ENCODE measurements at regions not wholly inside any gene's neighbourhood (a gene's known extent, or its start where the extent isn't known, plus 50 kb on each side); places are given as distances from the start of the nearest gene placed in this dataset.

DNA sequence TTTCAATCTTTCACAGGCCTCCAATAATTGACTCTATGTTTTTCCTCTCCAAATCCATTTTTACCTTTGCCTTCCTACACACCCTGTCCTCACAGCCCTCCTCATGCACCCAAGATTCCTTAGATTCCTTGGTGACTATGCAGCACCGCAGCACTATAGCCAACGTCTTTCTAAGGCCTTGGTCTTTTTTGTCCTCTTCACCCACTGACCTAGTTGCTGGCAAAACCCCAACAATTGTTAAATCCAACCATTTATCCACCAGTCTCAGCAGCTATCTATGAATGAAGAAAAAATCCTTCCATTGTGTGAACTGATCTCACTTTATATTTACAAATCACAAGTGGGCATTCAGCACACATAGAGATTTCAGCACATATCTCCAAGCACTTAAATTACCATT is 203.9 kb downstream of the VGLL3 start:
- ATAC-seq (no peak), DNase-seq (ENCODE audit: low read depth, low spot score) (no peak)
- H3K9me3 ChIP-seq (ENCODE audit: control insufficient read depth, insufficient read depth, low read depth, low read length) = no peaks in the 10 kb centered on the region
- intact Hi-C loops (cut with micrococcal nuclease; ENCODE audit: unreplicated experiment) (no loop called here), in situ Hi-C loops (cut with HindIII; ENCODE audit: low pct_unique_long_range_greater_than_20kb, low sequenced_read_pairs) (no loop called here)
- CTCF ChIA-PET = no interaction called here
- H3K4me3 ChIP-seq (ENCODE audit: low read depth in 2 of 2, low read length in 2 of 2) = no peak overlapping the region
- no peak overlapping the region for H3K27ac ChIP-seq (ENCODE audit: low read length)
- no peaks in the 10 kb centered on the region for H3K36me3 ChIP-seq (ENCODE audit: control insufficient read depth, insufficient read depth, low read length)
- H3K27me3 ChIP-seq (ENCODE audit: control insufficient read depth, insufficient read depth, low read length) = no peaks in the 10 kb centered on the region
- POLR2A ChIA-PET = no interaction called here
- no peaks in the 10 kb centered on the region for H3K4me1 ChIP-seq (ENCODE audit: control insufficient read depth, insufficient read depth, low read length)
- no TSS peak for BruUV-seq (replicated peaks)
- TF ChIP-seq, protein P1, sequence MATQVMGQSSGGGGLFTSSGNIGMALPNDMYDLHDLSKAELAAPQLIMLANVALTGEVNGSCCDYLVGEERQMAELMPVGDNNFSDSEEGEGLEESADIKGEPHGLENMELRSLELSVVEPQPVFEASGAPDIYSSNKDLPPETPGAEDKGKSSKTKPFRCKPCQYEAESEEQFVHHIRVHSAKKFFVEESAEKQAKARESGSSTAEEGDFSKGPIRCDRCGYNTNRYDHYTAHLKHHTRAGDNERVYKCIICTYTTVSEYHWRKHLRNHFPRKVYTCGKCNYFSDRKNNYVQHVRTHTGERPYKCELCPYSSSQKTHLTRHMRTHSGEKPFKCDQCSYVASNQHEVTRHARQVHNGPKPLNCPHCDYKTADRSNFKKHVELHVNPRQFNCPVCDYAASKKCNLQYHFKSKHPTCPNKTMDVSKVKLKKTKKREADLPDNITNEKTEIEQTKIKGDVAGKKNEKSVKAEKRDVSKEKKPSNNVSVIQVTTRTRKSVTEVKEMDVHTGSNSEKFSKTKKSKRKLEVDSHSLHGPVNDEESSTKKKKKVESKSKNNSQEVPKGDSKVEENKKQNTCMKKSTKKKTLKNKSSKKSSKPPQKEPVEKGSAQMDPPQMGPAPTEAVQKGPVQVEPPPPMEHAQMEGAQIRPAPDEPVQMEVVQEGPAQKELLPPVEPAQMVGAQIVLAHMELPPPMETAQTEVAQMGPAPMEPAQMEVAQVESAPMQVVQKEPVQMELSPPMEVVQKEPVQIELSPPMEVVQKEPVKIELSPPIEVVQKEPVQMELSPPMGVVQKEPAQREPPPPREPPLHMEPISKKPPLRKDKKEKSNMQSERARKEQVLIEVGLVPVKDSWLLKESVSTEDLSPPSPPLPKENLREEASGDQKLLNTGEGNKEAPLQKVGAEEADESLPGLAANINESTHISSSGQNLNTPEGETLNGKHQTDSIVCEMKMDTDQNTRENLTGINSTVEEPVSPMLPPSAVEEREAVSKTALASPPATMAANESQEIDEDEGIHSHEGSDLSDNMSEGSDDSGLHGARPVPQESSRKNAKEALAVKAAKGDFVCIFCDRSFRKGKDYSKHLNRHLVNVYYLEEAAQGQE (IDR thresholded peaks at IDR 0.05; ENCODE audit: insufficient read depth in 1 of 2, low read depth in 2 of 2, low read length in 1 of 2) = no peak
- TF ChIP-seq POLR2AphosphoS5 (IDR thresholded peaks at IDR 0.05; ENCODE audit: low read depth, low read length) = no peak
- TF ChIP-seq TCF7L2 (IDR thresholded peaks at IDR 0.05; ENCODE audit: low read depth, low read length) = no peak
- no peak for TF ChIP-seq SIN3A (IDR thresholded peaks at IDR 0.05; ENCODE audit: borderline replicate concordance, insufficient read depth, low read depth, low read length)
- TF ChIP-seq, protein P2, sequence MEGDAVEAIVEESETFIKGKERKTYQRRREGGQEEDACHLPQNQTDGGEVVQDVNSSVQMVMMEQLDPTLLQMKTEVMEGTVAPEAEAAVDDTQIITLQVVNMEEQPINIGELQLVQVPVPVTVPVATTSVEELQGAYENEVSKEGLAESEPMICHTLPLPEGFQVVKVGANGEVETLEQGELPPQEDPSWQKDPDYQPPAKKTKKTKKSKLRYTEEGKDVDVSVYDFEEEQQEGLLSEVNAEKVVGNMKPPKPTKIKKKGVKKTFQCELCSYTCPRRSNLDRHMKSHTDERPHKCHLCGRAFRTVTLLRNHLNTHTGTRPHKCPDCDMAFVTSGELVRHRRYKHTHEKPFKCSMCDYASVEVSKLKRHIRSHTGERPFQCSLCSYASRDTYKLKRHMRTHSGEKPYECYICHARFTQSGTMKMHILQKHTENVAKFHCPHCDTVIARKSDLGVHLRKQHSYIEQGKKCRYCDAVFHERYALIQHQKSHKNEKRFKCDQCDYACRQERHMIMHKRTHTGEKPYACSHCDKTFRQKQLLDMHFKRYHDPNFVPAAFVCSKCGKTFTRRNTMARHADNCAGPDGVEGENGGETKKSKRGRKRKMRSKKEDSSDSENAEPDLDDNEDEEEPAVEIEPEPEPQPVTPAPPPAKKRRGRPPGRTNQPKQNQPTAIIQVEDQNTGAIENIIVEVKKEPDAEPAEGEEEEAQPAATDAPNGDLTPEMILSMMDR (IDR thresholded peaks at IDR 0.05) = no peak

DNA sequence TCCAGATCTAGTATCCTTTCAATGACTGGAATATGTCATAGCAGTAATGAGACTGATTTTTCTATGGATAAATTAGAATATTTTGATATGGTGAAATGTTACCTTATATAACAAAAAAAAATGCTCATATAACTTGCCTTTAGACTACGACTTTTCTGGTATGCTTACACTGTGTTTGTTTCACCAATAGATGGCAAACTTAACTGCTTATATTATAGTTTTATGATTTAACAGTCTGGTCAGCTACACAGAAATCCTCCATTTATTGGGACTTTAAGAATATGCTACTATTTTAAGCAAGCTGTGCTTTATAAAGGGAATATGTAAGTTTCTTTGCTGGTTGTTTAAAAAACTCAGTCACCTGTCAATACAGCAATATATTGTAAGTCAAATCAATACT is 205.6 kb downstream of the VGLL3 start:
- intact Hi-C loops (cut with micrococcal nuclease; ENCODE audit: unreplicated experiment) = no loop called here

More for the DNA sequence above, 205.6 kb downstream of the VGLL3 start:
- ChIA-PET CTCF (no interaction called here), POLR2A (no interaction called here)
- in situ Hi-C loops (cut with HindIII; ENCODE audit: low pct_unique_long_range_greater_than_20kb, low sequenced_read_pairs) = no loop called here
- no peaks in the 10 kb centered on the region for H3K4me1 ChIP-seq (ENCODE audit: control insufficient read depth, insufficient read depth, low read length)
- no peak for DNase-seq (ENCODE audit: low read depth, low spot score)
- H3K36me3 ChIP-seq (ENCODE audit: control insufficient read depth, insufficient read depth, low read length) = no peaks in the 10 kb centered on the region
- H3K9me3 ChIP-seq (ENCODE audit: control insufficient read depth, insufficient read depth, low read depth, low read length) = no peaks in the 10 kb centered on the region
- TF ChIP-seq POLR2AphosphoS5 (IDR thresholded peaks at IDR 0.05; ENCODE audit: low read depth, low read length) (no peak), TCF7L2 (IDR thresholded peaks at IDR 0.05; ENCODE audit: low read depth, low read length) (no peak), SIN3A (IDR thresholded peaks at IDR 0.05; ENCODE audit: borderline replicate concordance, insufficient read depth, low read depth, low read length) (no peak)
- TF ChIP-seq, protein P2 (IDR thresholded peaks at IDR 0.05) = no peak
- TF ChIP-seq, protein P1 (IDR thresholded peaks at IDR 0.05; ENCODE audit: insufficient read depth in 1 of 2, low read depth in 2 of 2, low read length in 1 of 2) = no peak
- no peak overlapping the region for H3K27ac ChIP-seq (ENCODE audit: low read length)
- BruUV-seq (replicated peaks) = no TSS peak
- H3K4me3 ChIP-seq (ENCODE audit: low read depth in 2 of 2, low read length in 2 of 2) = no peak overlapping the region
- no peak for ATAC-seq
- H3K27me3 ChIP-seq (ENCODE audit: control insufficient read depth, insufficient read depth, low read length) = no peaks in the 10 kb centered on the region

All from Panc1 (cell line).